ENCODE measurements at regions not wholly inside any gene's neighbourhood (a gene's known extent, or its start where the extent isn't known, plus 50 kb on each side); places are given as distances from the start of the nearest gene placed in this dataset.

DNA sequence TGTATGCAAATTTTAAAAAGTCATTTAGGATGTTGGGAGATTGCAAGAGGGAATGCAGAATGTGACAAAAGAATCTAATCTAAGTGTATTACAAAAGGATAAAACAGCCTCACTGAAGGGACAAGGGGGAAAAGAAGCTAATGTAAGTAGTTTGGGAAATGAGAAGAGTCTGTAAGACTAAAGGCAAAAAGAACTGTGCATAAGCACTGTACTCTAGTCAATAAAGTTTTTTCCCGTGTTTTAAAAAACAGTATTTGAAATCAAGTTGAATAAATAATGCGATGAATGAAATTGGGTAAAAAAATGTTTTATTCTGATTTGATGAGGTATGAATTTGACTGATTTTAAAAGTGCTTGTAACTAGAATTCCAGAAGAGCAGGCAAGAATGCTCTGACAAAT, 149.8 kb downstream of the VEGFA start:
- TF ChIP-seq CTCF (IDR thresholded peaks at IDR 0.05) (no peak), POLR2A (IDR thresholded peaks at IDR 0.05) (no peak)
